ENCODE measurements at regions not wholly inside any gene's neighbourhood (a gene's known extent, or its start where the extent isn't known, plus 50 kb on each side); places are given as distances from the start of the nearest gene placed in this dataset.
"Not testable (repeated sequence)": the region's sequence is repeated elsewhere in the genome, so short reads cannot be mapped to it uniquely, and the experiment has no call there.

GRCh38 chr5:18674212-18674611, 1040.0 kb downstream of the TAF11L14 start:
- not testable (repeated sequence) for TF ChIP-seq POLR2A, CTCF, POLR2AphosphoS5, EP300 (IDR thresholded peaks at IDR 0.05)
